Breast epithelium (tissue), 3 donors: ENCODE measurements at regions not wholly inside any gene's neighbourhood (a gene's known extent, or its start where the extent isn't known, plus 50 kb on each side); places are given as distances from the start of the nearest gene placed in this dataset.

Experiments used
- POLR2A ChIP-seq: fragments of 450-650 bp; IDR thresholded peaks from one replicate; pipeline ENCODE4 v1.6.1; 2016; ENCODE audit warnings: antibody characterized with exemption, mild to moderate bottlenecking, moderate library complexity
- TF ChIP-seq, protein P1 (sequence below), 3 donors: fragments of 450-650 bp; IDR thresholded peaks; one replicate each; pipeline ENCODE4 v1.5.1; 2016 to 2017; ENCODE audit warnings: antibody characterized with exemption in 3 of 3, mild to moderate bottlenecking in 3 of 3, moderate library complexity in 3 of 3

- TF ChIP-seq, protein P1, sequence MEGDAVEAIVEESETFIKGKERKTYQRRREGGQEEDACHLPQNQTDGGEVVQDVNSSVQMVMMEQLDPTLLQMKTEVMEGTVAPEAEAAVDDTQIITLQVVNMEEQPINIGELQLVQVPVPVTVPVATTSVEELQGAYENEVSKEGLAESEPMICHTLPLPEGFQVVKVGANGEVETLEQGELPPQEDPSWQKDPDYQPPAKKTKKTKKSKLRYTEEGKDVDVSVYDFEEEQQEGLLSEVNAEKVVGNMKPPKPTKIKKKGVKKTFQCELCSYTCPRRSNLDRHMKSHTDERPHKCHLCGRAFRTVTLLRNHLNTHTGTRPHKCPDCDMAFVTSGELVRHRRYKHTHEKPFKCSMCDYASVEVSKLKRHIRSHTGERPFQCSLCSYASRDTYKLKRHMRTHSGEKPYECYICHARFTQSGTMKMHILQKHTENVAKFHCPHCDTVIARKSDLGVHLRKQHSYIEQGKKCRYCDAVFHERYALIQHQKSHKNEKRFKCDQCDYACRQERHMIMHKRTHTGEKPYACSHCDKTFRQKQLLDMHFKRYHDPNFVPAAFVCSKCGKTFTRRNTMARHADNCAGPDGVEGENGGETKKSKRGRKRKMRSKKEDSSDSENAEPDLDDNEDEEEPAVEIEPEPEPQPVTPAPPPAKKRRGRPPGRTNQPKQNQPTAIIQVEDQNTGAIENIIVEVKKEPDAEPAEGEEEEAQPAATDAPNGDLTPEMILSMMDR (IDR thresholded peaks at IDR 0.05): no peak
- no peak for TF ChIP-seq POLR2A
Observed at GRCh38 chr2:42961385-42961811, 169.0 kb upstream of the HAAO start.
